HG03135 (cell line): ENCODE measurements at regions not wholly inside any gene's neighbourhood (a gene's known extent, or its start where the extent isn't known, plus 50 kb on each side); places are given as distances from the start of the nearest gene placed in this dataset.
"Not testable (repeated sequence)": the region's sequence is repeated elsewhere in the genome, so short reads cannot be mapped to it uniquely, and the experiment has no call there.

Experiments
- ATAC-seq: cut with Tn5 transposase; IDR thresholded peaks from one replicate; pipeline ENCODE4 v1.9.1; 2021; ENCODE audit warnings: mild to moderate bottlenecking, moderate library complexity; ENCODE audit not compliant: unreplicated experiment

DNA sequence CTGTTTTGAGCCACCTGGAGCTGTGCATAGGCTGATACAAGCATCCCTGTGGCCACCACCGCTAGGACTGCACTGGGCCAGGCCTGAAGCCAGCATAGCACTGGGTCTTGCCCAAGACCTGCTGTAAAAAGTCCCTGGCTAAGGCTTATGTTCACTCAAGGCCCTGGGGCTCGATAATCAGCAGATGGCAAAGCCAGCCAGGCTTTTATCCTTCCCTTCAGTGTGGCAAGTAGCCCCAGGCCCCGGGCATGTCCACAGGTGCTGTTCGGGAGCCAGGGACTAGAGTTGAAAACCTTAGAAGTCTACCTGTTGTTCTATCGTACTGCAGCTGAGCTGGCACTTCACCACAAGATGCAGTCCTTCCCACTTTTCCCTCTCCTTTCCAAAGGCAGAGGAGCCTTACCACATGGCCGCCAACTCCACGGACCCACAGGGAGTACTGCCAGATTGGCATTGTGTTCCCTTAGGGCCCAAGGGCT lies 226.4 kb upstream of the ZNF217 start:
- no peak for ATAC-seq

DNA sequence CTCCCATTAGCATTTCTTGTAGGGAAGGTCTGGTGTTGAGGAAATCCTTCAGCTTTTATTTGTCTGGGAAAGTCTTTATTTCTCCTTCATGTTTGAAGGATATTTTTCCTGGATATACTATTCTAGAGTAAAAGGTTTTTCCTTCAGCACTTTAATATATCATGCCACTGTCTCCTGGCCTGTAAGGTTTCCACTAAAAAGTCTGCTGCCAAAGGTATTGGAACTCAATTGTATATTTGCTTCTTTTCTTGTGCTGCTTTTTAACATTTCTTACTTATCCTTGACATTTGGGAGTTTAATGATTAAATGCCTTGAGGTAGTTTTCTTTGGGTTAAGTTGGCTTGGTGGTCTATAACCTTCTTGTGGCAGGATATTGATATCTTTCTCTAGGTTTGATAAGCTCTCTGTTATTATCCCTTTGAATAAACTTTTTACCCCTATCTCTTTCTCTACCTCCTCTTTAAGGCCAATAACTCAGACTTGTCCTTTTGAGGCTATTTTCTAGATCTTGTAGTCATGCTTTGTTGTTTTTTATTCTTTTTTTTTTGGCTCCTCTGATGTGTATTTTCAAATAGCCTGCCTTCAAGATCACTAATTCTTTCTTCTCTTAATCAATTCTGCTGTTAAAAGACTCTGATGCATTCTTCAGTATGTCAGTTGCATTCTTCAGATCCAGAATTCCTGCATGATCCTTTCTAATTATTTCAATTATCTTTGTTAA lies 225.0 kb upstream of the ZNF217 start:
- no peak for ATAC-seq

DNA sequence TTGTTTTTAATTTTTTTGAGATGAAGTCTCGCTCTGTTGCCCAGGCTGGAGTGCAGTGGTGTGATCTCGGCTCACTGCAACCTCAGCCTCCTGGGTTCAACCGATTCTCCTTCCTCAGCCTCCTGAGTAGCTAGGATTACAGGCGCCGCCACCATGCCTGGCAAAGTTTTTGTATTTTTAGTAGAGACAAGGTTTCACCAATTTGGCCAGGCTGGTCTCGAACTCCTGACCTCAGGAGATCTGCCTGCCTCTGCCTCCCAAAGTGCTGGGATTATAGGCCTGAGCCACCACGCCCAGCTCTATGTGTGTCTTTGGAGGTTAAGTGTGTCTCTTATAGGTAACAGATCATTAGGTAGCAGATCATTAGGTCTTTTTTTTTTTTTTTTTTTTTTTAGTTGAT lies 223.9 kb upstream of the ZNF217 start:
- ATAC-seq = not testable (repeated sequence)

DNA sequence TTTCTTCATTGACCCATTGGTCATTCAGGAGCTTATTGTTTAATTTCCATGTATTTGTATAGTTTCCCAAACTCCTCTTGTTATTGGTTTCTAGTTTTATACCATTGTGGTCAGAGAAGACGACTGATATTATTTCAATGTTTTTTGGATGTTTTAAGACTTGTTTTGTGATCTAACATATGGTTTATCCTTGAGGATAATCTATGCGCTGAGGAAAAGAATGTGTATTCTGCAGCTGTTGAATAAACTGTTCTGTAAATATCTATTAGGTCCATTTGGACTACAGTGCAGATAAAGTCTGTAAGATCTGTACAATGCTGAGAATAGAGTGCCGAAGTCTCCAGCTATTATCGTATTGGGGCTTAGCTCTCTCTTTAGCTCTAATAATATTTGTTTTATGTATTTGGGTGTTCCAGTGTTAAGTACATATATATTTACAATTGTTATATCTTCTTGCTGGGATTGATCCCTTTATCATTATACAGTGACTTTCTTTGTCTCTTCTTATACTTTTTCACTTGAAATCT lies 223.3 kb upstream of the ZNF217 start:
- no peak for ATAC-seq

DNA sequence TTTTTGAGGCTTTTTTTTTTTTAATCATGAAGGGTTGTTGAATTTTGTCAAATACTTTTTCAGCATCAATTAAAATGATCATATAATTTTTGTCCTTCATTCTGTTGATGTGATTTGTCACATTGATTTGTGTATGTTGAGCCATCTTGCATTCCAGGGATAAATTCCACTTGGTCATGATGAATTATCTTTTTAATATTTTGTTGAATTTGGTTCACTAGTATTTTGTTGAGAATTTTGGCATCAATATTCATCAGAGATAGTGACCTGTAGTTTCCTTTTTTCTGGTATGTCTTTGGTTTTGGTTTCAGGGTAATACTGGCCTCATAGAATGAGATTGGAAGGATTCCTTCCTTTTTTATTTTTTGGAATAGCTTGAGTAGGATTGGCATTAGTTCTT lies 221.9 kb upstream of the ZNF217 start:
- no peak for ATAC-seq

DNA sequence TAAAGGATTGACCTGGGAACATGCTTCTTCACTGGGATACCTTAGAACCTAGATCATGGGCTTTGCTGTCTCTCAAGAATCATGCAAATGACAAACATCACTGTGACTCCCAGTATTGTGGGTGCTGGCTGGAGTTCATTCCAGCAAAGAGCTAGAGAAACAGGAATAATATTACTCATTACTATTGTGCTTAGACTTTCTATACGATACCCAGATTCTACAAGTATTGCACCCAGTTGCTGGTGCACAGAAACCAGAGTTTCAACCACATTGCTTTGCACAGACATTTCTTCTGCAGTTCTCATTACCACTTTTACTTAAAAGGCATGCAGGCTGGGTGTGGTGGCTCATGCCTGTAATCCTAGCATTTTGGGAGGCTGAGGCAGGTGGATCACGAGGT lies 220.4 kb upstream of the ZNF217 start:
- ATAC-seq = no peak

DNA sequence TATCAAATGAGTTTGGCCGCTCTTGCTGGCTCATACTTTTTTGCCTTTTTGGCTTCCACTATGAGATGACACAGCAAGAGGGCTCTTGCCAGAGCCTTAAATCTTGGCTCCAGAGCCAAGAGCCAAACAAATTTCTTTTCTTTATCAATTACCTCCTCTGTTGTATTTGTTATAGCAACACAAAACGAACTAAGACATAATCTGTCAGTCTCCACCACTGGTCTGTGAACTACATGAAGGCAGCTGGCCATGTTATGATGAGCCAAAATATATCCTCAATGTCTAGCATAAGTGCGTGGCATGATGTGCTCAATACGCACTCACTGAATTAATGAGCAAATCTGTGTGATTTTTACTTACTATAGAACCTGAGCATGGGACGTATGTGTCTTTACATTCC lies 220.0 kb upstream of the ZNF217 start:
- no peak for ATAC-seq

DNA sequence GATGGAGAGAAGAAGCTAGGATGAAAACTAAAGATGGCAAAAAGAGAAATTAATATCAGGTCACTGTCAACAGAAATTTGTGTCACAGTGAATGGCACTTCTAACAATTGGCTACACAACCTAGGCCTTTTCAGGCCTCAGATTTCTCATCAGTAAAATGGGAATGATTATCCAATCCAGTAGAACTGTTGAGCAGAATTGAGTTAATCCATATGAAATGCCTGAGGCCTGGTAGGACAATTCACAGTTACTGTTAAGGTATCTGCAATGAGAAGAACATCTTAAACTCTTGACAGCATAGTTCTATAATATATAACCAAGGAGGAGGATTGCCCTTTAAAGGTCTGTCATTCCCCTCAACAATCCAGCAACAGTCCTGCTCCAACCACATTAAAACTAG lies 217.9 kb upstream of the ZNF217 start:
- ATAC-seq = no peak

DNA sequence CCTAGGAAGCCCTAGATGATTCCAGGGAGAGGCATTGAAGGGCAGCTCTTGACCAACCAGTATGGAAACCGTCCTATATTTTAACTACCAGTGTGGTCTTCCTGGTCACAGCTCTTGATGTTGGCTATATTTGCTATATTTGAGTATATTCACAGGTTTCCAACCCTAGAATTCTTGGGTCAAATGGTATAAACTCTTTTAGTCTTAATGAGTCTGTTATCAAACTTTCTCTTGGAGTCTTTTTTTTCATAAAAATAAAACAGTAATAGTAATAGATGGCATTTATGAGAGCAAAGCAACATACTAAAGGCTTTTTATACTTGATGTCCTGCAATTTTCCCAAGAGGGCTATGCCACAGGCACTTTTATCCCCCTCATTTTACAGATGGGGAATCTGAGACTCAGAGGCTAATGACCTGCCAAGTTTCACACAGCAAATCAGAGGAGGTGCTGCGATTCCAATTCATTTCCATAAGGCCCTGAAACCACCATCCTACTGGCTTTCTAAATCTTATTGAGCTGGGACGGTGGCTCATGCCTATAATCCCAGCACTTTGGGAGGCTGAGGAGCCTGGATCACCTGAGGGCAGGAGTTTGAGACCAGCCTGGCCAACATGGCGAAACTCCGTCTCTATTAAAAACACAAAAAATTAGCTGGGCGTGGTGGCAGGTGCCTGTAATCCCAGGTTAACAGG lies 217.2 kb upstream of the ZNF217 start:
- no peak for ATAC-seq

DNA sequence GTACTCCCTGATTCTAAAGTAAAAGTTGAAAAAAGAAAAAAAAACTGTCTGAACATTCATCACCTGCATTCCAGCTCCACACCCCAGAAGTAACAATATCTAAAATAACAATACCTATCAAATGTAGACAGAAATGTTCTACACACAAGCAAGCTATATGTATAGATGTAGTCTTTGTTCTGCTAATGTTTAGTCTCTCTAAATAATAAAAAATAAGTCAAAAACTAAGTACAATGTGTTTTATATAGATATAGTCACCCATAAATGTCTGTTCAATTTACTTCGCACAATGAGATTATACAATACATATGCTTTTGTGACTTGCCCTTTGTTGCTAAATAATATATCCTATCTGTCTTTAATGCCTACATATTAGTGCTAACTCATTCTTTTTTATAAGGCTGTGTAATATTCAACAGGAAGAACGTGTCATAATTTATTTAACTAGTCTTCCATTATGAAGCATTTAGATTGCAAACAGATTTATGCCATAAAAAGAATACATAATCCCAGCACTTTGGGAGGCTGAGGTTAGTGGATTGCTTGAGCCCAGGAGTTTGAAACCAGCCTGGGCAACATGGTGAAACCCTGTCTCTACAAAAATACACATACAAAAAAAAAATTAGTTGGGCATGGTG lies 216.2 kb upstream of the ZNF217 start:
- ATAC-seq = no peak

DNA sequence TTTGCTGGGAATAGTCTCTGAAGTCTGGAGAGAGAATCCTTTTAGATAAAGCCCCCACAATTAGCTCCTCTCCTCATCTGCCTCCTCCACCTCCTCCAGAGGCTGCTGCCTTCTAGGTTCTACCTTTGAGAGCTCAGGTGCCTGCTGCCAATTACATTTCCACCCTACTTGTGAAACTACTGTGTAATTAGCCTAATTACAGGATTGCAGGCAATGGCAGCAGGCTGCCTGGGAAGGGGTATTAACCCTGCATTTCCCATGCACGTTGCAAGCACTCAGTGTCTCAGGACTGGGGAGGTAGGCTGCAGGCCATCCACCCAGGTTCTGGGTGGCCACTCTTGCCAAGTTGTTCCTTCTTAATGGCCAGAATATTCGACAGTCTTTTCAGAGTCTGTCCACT lies 215.6 kb upstream of the ZNF217 start:
- no peak for ATAC-seq

DNA sequence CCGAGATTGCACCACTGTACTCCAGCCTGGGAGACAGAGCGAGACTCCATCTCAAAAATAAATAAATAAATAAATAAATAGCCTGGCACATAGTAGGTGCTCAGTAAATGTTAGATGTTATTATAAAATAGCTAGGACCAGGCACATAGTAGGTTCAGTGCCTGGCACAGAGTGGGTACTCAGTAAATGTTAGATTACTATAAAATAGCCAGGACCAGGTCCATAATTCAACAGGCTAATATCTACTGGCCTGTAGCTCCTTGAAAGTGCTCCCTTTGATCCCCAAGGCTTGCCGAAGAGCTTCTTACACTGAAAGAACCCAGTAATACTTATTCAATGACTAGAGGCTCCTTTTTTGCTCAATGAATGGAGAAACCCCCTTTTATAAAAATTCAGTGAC lies 215.1 kb upstream of the ZNF217 start:
- ATAC-seq = no peak

DNA sequence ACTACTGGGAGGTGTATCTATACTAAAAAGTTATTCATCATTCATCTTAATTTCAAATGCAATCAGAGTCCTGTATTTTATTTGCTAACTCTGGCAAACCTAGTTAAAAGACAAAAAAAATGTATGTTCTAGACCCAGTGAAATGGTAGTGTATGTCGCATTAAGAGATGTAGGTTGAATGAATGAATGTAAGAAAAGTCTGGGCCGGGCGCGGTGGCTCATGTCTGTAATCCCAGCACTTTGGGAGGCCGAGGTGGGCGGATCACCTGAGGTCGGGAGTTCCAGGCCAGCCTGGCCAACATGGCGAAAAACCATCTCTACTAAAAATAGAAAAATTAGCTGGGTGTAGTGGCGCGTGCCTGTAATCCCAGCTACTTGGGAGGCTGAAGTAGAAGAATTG lies 214.7 kb upstream of the ZNF217 start:
- not testable (repeated sequence) for ATAC-seq

DNA sequence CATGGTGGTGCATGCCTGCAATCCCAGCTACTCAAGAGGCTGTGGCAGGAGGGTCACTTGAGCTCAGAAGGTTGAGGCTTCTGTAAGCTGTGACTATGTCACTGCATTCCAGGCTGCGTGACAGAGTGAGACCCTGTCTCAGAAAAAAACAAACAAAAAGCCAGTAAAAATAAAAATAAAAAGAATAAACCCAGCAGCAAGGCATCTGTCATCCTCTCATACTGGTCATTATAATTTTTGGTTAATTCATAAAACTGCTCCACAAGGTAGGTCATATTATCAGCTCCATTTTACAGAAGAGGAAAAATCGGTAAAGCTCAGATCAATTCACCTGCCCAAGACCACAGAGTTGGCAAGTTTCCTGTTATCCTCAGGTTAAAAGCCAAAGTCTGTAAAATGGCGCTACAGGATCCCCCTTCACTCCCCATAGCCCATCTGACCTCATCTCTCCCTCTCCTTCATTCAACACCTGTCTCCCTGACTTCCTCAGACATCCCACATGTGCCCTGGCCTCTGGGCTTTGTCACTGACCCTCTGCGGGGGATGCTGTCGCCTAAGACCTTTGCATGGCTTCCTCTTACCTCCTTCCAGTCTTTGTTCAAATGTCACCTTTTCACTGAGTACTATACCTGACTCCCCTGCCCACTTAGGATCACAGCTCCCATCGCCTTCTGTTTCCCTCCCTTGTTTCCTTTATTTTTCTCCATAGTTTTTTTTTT lies 213.2 kb upstream of the ZNF217 start:
- ATAC-seq = no peak

DNA sequence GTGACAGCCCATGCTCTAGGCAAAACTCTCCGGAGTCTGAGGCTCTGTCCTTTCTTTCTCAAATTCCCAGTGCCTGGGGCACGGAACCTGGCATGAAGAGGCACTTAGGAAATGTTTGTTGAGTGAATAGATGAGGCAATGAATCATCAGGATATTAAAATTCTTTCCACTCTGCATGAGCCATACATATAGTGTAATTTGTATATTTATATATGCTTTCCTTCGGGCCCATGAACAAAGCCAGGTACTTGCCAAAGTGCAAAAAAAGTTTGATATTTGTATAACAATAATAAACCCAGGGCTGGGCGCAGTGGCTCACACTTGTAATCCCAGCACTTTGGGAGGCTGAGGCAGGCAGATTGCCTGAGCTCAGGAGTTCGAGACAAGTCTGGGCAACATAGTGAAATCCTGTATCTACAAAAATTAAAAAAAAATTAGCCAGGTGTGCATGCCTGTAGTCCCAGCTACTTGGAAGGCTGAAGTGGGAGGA lies 212.3 kb upstream of the ZNF217 start:
- no peak for ATAC-seq

DNA sequence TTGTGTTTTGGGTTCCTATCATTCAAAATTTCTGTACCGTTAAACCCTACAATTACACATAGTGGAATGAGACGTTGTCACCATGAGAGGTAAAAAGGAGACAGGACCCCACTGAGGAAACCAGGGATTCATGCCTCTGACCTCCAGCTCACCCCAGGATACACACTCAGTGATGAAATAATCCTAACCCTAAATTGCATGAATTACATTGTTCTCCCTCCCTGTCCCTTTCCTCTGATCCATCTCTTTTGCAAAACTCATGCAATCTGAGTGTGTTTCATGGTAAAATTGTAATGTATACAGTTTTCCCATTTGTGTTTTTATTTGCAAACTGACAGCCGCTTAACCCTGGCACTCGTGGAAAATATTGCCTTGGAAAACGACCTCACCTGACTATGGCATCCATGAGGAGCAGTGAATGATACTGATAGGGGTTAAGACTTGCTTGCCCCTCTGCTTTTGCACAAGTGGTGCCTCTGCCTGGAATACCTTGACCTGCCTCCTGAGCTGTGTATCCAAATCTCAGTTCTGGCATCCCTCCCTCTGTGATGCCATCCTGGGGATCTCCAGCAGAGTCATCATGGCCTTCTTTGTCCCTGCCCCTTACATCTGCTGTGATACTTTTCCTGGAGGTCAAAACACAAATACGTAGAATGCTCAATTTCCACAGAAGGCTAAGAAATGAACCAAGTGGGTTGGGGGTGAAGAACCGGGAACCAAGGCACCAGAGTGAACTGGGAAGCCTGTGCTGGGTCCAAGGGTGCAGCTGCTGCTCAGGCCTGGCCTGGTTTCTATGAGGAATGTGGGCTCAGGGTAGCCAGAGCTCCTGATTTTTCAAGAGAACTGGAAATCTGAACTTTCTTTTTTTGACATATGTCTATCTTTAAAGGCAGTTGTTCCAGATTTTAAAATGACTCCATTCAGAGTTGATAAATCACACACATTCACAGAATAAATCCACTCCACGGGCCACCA lies 211.6 kb upstream of the ZNF217 start:
- ATAC-seq = no peak

DNA sequence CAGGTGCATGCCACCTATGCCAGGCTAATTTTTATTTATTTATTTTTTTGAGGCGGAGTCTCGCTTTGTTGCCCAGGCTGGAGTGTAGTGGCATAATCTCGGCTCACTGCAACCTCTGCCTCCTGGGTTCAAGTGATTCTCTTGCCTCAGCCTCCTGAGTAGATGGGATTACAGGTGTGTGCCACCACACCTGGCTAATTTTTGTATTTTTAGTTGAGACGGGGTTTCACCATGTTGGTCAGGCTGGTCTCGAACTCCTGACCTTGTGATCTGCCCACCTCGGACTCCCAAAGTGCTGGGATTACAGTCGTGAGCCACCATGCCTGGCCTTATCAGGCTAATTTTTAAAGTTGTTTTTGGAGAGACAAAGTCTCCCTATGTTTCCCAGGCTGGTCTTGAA lies 210.7 kb upstream of the ZNF217 start:
- ATAC-seq = not testable (repeated sequence)

DNA sequence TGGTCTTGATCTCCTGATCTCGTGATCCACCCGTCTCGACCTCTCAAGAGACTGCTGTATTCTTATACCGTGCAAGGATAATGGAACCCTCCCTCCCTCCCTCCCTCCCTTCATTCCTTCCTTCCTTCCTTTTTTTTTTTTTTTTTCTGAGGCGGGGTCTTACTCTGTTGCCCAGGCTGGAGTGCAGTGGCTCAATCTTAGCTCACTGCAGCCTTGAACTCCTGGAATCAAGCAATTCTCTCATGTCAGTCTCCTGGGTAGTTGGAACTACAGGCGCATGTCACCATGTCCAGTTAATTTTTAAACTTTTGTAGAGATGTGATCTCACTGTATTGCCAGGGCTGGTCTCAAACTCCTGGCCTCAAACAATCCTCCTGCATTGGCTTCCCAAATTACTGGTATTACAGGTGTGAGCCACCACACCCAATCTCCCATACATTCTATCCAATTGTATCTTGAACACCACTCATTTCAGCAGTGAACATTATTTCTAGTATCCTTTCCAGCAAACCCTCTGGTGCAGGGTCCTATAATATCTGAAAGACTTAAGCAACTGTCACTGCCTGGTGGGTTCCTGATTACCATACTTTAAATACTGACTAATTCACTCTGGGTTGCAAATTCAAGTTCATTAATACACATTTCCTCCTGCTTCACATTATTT lies 210.0 kb upstream of the ZNF217 start:
- ATAC-seq = no peak

DNA sequence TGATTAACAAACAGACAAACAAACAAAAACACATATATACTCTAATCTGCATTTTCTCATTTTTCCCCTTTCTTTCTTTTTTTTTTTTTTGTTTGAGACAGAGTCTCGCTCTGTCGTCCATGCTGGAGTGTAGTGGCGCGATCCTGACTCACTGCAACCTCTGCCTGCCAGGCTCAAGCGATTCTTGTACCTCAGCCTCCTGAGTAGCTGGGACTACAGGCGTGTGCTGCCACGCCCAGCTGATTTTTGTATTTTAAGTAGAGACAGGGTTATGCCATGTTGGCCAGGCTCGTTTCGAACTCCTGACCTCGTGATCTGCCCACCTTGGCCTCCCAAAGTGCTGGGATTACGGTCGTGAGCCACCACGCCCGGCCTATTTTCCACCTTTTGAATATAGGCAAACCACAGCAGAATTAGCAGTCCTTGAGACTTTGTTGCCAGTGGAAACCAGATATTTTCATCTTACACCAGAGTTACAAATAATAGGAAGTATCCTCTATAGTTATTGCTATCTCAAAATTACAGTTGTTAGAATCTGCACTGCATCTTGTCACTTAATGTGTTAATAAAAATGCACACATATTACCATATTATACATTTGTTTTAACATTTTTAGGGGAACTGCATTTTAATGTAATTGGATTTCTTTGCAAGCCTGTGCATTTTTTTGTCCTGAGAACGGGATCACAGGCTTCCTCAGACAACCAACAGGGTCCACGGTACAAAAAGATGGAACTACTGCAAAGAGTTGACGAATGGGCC lies 208.2 kb upstream of the ZNF217 start:
- no peak for ATAC-seq
